B cell (primary cell): ENCODE measurements at regions not wholly inside any gene's neighbourhood (a gene's known extent, or its start where the extent isn't known, plus 50 kb on each side); places are given as distances from the start of the nearest gene placed in this dataset.

Experiments used
- EZH2 ChIP-seq: IDR thresholded peaks from 2 replicates; pipeline ENCODE4 v1.6.1; 2012; ENCODE audit warnings: borderline replicate concordance, low read depth, mild to moderate bottlenecking, moderate library complexity, low read length; ENCODE audit not compliant: insufficient read depth, poor library complexity, severe bottlenecking
- TF ChIP-seq, protein P1 (sequence below): fragments of 200-600 bp; IDR thresholded peaks from one replicate; pipeline ENCODE4 v1.8.0; 2022; ENCODE audit warnings: antibody characterized with exemption, mild to moderate bottlenecking

DNA sequence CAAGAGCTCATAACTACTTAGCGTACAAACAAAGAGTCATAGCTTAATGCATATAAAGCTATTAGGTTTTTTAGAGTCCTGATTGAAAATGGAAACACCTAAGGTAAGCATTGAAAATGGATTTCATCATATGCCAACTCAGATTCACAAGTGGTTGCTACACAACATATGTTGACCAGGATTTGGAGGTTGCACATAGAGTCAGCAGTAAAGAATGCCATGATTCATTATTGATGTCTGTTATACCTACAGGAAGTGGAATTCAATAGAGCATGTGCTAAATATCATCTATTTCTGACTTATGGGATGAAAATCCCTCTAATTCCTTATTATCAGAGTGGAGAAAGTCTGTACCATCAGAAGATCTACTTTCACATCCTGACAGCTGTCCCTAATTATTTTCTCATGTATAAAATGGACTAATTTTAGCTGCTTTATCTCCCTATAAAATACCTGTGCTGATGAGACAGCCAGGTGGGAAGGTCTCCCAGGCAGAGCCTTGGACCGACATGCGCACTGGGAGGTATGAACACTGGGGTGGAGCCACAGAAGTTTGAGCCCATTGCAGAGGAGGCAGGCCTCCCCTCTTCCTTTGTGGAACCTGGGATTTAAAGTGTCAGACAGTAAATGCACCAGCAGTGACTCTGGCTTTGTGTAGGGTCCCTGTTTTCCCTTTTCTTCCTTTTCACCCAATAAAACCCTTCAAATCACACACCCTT lies 204.2 kb downstream of the AASDHPPT start:
- TF ChIP-seq, protein P1, sequence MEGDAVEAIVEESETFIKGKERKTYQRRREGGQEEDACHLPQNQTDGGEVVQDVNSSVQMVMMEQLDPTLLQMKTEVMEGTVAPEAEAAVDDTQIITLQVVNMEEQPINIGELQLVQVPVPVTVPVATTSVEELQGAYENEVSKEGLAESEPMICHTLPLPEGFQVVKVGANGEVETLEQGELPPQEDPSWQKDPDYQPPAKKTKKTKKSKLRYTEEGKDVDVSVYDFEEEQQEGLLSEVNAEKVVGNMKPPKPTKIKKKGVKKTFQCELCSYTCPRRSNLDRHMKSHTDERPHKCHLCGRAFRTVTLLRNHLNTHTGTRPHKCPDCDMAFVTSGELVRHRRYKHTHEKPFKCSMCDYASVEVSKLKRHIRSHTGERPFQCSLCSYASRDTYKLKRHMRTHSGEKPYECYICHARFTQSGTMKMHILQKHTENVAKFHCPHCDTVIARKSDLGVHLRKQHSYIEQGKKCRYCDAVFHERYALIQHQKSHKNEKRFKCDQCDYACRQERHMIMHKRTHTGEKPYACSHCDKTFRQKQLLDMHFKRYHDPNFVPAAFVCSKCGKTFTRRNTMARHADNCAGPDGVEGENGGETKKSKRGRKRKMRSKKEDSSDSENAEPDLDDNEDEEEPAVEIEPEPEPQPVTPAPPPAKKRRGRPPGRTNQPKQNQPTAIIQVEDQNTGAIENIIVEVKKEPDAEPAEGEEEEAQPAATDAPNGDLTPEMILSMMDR, result no peak
- TF ChIP-seq EZH2, result no peak
